ENCODE measurements at regions not wholly inside any gene's neighbourhood (a gene's known extent, or its start where the extent isn't known, plus 50 kb on each side); places are given as distances from the start of the nearest gene placed in this dataset.
"Not testable (repeated sequence)": the region's sequence is repeated elsewhere in the genome, so short reads cannot be mapped to it uniquely, and the experiment has no call there.

- DNase-seq: not testable (repeated sequence)
Measured at GRCh38 chr12:127983213-127983791, 283.7 kb upstream of the TMEM132C start.

- no peak for DNase-seq
Measured at GRCh38 chr12:127984386-127985055, 282.4 kb upstream of the TMEM132C start.

GRCh38 chr12:127987199-127987901 lies 279.6 kb upstream of the TMEM132C start:
- DNase-seq: no peak

GRCh38 chr12:127991485-127991884 lies 275.5 kb upstream of the TMEM132C start:
- no peak for DNase-seq

GRCh38 chr12:127998988-127999387 lies 268.0 kb upstream of the TMEM132C start:
- DNase-seq: no peak

- DNase-seq: no peak
Measured at GRCh38 chr12:128004383-128004938, 262.5 kb upstream of the TMEM132C start.

GRCh38 chr12:128007250-128007649 lies 259.7 kb upstream of the TMEM132C start:
- DNase-seq: no peak

- no peak for DNase-seq
Measured at GRCh38 chr12:128008341-128008740, 258.6 kb upstream of the TMEM132C start.

- DNase-seq: no peak
Measured at GRCh38 chr12:128009108-128009507, 257.9 kb upstream of the TMEM132C start.

- DNase-seq: no peak
Measured at GRCh38 chr12:128012110-128012509, 254.9 kb upstream of the TMEM132C start.

- no peak for DNase-seq
Measured at GRCh38 chr12:128015276-128015675, 251.7 kb upstream of the TMEM132C start.

GRCh38 chr12:128018067-128018466 lies 248.9 kb upstream of the TMEM132C start:
- no peak for DNase-seq

GRCh38 chr12:128019996-128020544 lies 246.9 kb upstream of the TMEM132C start:
- DNase-seq: no peak

GRCh38 chr12:128021561-128021960 lies 245.4 kb upstream of the TMEM132C start:
- DNase-seq: no peak

GRCh38 chr12:128025589-128026245 lies 241.3 kb upstream of the TMEM132C start:
- no peak for DNase-seq

GRCh38 chr12:128026696-128027574 lies 240.0 kb upstream of the TMEM132C start:
- no peak for DNase-seq

- no peak for DNase-seq
Measured at GRCh38 chr12:128033473-128033872, 233.5 kb upstream of the TMEM132C start.

- DNase-seq: no peak
Measured at GRCh38 chr12:128040971-128041370, 226.0 kb upstream of the TMEM132C start.

GRCh38 chr12:128042283-128042682 lies 224.7 kb upstream of the TMEM132C start:
- DNase-seq: not testable (repeated sequence)

- no peak for DNase-seq
Measured at GRCh38 chr12:128042825-128043224, 224.1 kb upstream of the TMEM132C start.

GRCh38 chr12:128043317-128043716 lies 223.7 kb upstream of the TMEM132C start:
- DNase-seq: no peak
